HEK293 (cell line): ENCODE measurements at regions not wholly inside any gene's neighbourhood (a gene's known extent, or its start where the extent isn't known, plus 50 kb on each side); places are given as distances from the start of the nearest gene placed in this dataset.

Experiments
- CTCF ChIA-PET: fragments of 350-600 bp; formaldehyde crosslinking; extraction: SDS; loops from one replicate; lab custom pipeline; 2021; ENCODE audit warnings: antibody characterized with exemption; lab: Yijun Ruan, JAX
- POLR2A ChIA-PET: fragments of 300-600 bp; formaldehyde crosslinking; extraction: SDS; loops from one replicate; lab custom pipeline; 2020; ENCODE audit warnings: antibody characterized with exemption, inconsistent platforms; lab: Yijun Ruan, JAX
- H3K27ac ChIP-seq: fragments of 200-500 bp; sonication (Bioruptor generic); 2 replicates; pipeline ENCODE4 v1.5.1; 2014; ENCODE audit warnings: low read depth, low read length, control low read depth, inconsistent platforms; ENCODE audit errors: extremely low read depth
- H3K36me3 ChIP-seq, 2 experiments: fragments of 200-500 bp in 1 of 2; sonication (Bioruptor generic) in 1 of 2; 1 replicate in 1 of 2; 2 replicates in 1 of 2; pipeline ENCODE4 v1.5.1; 2014 to 2017; ENCODE audit warnings: inconsistent platforms in 2 of 2, low read length in 2 of 2; ENCODE audit not compliant: control insufficient read depth in 2 of 2, insufficient read depth in 1 of 2
- H3K4me1 ChIP-seq: fragments of 200-500 bp; sonication (Bioruptor generic); 2 replicates; pipeline ENCODE4 v1.5.1; 2014; ENCODE audit warnings: mild to moderate bottlenecking, low read length, inconsistent platforms; ENCODE audit not compliant: control insufficient read depth, insufficient read depth
- H3K4me3 ChIP-seq: 2 replicates; pipeline ENCODE4 v1.5.1; 2011; ENCODE audit warnings: low read depth, mild to moderate bottlenecking, control low read depth, low read length, moderate library complexity
- H3K9me3 ChIP-seq: fragments of 200-500 bp; sonication (Bioruptor generic); 2 replicates; pipeline ENCODE4 v1.5.1; 2014; ENCODE audit warnings: low read depth, low read length, inconsistent platforms; ENCODE audit not compliant: control insufficient read depth, insufficient read depth
- CTCF ChIP-seq: fragments of 450-650 bp; formaldehyde crosslinking; IDR thresholded peaks from 2 replicates; pipeline ENCODE4 v1.5.1; 2016; ENCODE audit warnings: missing biosample characterization, missing genetic modification characterization
- GFI1B ChIP-seq: fragments of 450-650 bp; formaldehyde crosslinking; IDR thresholded peaks from 2 replicates; pipeline ENCODE4 v1.5.1; 2016; ENCODE audit warnings: missing biosample characterization, missing genetic modification characterization
- GLI2 ChIP-seq: fragments of 450-650 bp; formaldehyde crosslinking; IDR thresholded peaks from 2 replicates; pipeline ENCODE4; 2017; ENCODE audit warnings: missing biosample characterization, missing genetic modification characterization, low read depth, borderline replicate concordance
- HOXC10 ChIP-seq: sonication (generic); formaldehyde crosslinking; IDR thresholded peaks from 2 replicates; pipeline ENCODE4 v1.8.1; 2023; ENCODE audit warnings: mild to moderate bottlenecking, missing genetic modification reagents
- KLF9 ChIP-seq: fragments of 450-650 bp; formaldehyde crosslinking; IDR thresholded peaks from 2 replicates; pipeline ENCODE4 v1.5.1; 2016; ENCODE audit warnings: missing biosample characterization, missing genetic modification characterization, low read depth
- SCRT2 ChIP-seq: fragments of 450-650 bp; formaldehyde crosslinking; IDR thresholded peaks from 2 replicates; pipeline ENCODE4 v1.5.1; 2016; ENCODE audit warnings: missing biosample characterization, missing genetic modification characterization
- SP2 ChIP-seq: fragments of 450-650 bp; formaldehyde crosslinking; IDR thresholded peaks from 2 replicates; pipeline ENCODE4 v1.5.1; 2016; ENCODE audit warnings: missing biosample characterization, missing genetic modification characterization
- SP7 ChIP-seq: fragments of 450-650 bp; formaldehyde crosslinking; IDR thresholded peaks from 2 replicates; pipeline ENCODE4 v1.5.1; 2016; ENCODE audit warnings: missing biosample characterization, missing genetic modification characterization
- ZFP37 ChIP-seq: fragments of 450-650 bp; formaldehyde crosslinking; IDR thresholded peaks from 2 replicates; pipeline ENCODE4 v1.5.1; 2016; ENCODE audit warnings: missing biosample characterization, missing genetic modification characterization
- ZFP41 ChIP-seq: fragments of 450-650 bp; formaldehyde crosslinking; IDR thresholded peaks from 2 replicates; pipeline ENCODE4 v1.5.1; 2016; ENCODE audit warnings: missing biosample characterization, missing genetic modification characterization, borderline replicate concordance
- ZNF16 ChIP-seq: fragments of 450-650 bp; formaldehyde crosslinking; IDR thresholded peaks from 2 replicates; pipeline ENCODE4 v1.5.1; 2016; ENCODE audit warnings: low read depth, missing biosample characterization, missing genetic modification characterization
- ZNF169 ChIP-seq: fragments of 450-650 bp; formaldehyde crosslinking; IDR thresholded peaks from 2 replicates; pipeline ENCODE4 v1.5.1; 2016; ENCODE audit warnings: missing biosample characterization, missing genetic modification characterization
- ZNF280C ChIP-seq: fragments of 450-650 bp; formaldehyde crosslinking; IDR thresholded peaks from 2 replicates; pipeline ENCODE4 v1.5.1; 2016; ENCODE audit warnings: missing biosample characterization, missing genetic modification characterization
- ZNF311 ChIP-seq: fragments of 450-650 bp; formaldehyde crosslinking; IDR thresholded peaks from 2 replicates; pipeline ENCODE4 v1.5.1; 2017; ENCODE audit warnings: missing biosample characterization, missing genetic modification characterization, borderline replicate concordance
- ZNF335 ChIP-seq: fragments of 450-650 bp; formaldehyde crosslinking; conservative IDR thresholded peaks from 2 replicates; pipeline ENCODE4 v1.5.1; 2016; ENCODE audit warnings: missing biosample characterization, missing genetic modification characterization
- ZNF624 ChIP-seq: fragments of 450-650 bp; formaldehyde crosslinking; IDR thresholded peaks from 2 replicates; pipeline ENCODE4 v1.5.1; 2017; ENCODE audit warnings: missing biosample characterization, missing genetic modification characterization
- ZNF654 ChIP-seq: fragments of 450-650 bp; formaldehyde crosslinking; IDR thresholded peaks from 2 replicates; pipeline ENCODE4 v1.5.1; 2016; ENCODE audit warnings: low read depth, missing biosample characterization, missing genetic modification characterization
- ZNF670 ChIP-seq: fragments of 450-650 bp; formaldehyde crosslinking; IDR thresholded peaks from 2 replicates; pipeline ENCODE4 v1.5.1; 2016; ENCODE audit warnings: missing biosample characterization, missing genetic modification characterization, low read depth
- ZNF701 ChIP-seq: fragments of 450-650 bp; formaldehyde crosslinking; IDR thresholded peaks from 2 replicates; pipeline ENCODE4 v1.5.1; 2016; ENCODE audit warnings: missing biosample characterization, missing genetic modification characterization
- ZNF76 ChIP-seq: fragments of 450-650 bp; formaldehyde crosslinking; IDR thresholded peaks from 2 replicates; pipeline ENCODE4; 2016; ENCODE audit warnings: low read depth, missing biosample characterization, missing genetic modification characterization, borderline replicate concordance
- ZNF777 ChIP-seq: fragments of 450-650 bp; formaldehyde crosslinking; IDR thresholded peaks from 2 replicates; pipeline ENCODE4 v1.5.1; 2017; ENCODE audit warnings: missing biosample characterization, missing genetic modification characterization, borderline replicate concordance
- ZNF792 ChIP-seq: fragments of 450-650 bp; formaldehyde crosslinking; IDR thresholded peaks from 2 replicates; pipeline ENCODE4 v1.5.1; 2016; ENCODE audit warnings: missing biosample characterization, missing genetic modification characterization
- ZNF830 ChIP-seq: fragments of 450-650 bp; IDR thresholded peaks from 2 replicates; pipeline ENCODE4 v1.5.0; 2018; ENCODE audit warnings: missing biosample characterization, missing genetic modification characterization, low read depth, mild to moderate bottlenecking, moderate library complexity
- ZNF843 ChIP-seq: fragments of 450-650 bp; formaldehyde crosslinking; IDR thresholded peaks from 2 replicates; pipeline ENCODE4 v1.5.1; 2016; ENCODE audit warnings: missing biosample characterization, missing genetic modification characterization
- ZSCAN23 ChIP-seq: fragments of 450-650 bp; formaldehyde crosslinking; IDR thresholded peaks from 2 replicates; pipeline ENCODE4 v1.5.1; 2016; ENCODE audit warnings: missing biosample characterization, missing genetic modification characterization
- TF ChIP-seq, protein P1 (sequence below): fragments of 450-650 bp; formaldehyde crosslinking; IDR thresholded peaks from 2 replicates; pipeline ENCODE4 v1.5.1; 2016; ENCODE audit warnings: missing biosample characterization, missing genetic modification characterization

- TF ChIP-seq CTCF (tag by site-specific recombination) (no peak), ZNF624 (tag by site-specific recombination) (no peak)
- TF ChIP-seq, all 188 proteins: peak for 0
Observed at GRCh38 chr5:161078793-161079192, 226.8 kb upstream of the ATP10B start (continued).

GRCh38 chr5:161077936-161078545 lies 226.0 kb upstream of the ATP10B start:
- H3K9me3 ChIP-seq, result no peaks in the 10 kb centered on the region
- H3K4me1 ChIP-seq, result no peaks in the 10 kb centered on the region
- no peak overlapping the region for H3K4me3 ChIP-seq
- TF ChIP-seq GLI2 (tag by site-specific recombination) (no peak), ZNF670 (no peak), ZNF843 (tag by site-specific recombination) (no peak), ZNF76 (tag by site-specific recombination) (no peak), ZFP41 (tag by site-specific recombination) (no peak), SP7 (tag by site-specific recombination) (no peak), ZNF830 (tag by site-specific recombination) (no peak)
- TF ChIP-seq, protein P1, sequence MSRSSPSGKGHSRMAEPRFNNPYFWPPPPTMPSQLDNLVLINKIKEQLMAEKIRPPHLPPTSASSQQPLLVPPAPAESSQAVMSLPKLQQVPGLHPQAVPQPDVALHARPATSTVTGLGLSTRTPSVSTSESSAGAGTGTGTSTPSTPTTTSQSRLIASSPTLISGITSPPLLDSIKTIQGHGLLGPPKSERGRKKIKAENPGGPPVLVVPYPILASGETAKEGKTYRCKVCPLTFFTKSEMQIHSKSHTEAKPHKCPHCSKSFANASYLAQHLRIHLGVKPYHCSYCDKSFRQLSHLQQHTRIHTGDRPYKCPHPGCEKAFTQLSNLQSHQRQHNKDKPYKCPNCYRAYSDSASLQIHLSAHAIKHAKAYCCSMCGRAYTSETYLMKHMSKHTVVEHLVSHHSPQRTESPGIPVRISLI (tag by site-specific recombination), result no peak
- no peaks in the 10 kb centered on the region for H3K36me3 ChIP-seq
- ChIA-PET CTCF (no interaction called here), POLR2A (no interaction called here)
- no peak overlapping the region for H3K27ac ChIP-seq

GRCh38 chr5:161077496-161077895 lies 225.5 kb upstream of the ATP10B start:
- no peaks in the 10 kb centered on the region for H3K4me1 ChIP-seq
- TF ChIP-seq ZNF335 (tag by site-specific recombination), result no peak
- ChIA-PET CTCF (no interaction called here), POLR2A (no interaction called here)
- no peak overlapping the region for H3K4me3 ChIP-seq
- no peak overlapping the region for H3K27ac ChIP-seq
- no peaks in the 10 kb centered on the region for H3K36me3 ChIP-seq
- no peaks in the 10 kb centered on the region for H3K9me3 ChIP-seq

DNA sequence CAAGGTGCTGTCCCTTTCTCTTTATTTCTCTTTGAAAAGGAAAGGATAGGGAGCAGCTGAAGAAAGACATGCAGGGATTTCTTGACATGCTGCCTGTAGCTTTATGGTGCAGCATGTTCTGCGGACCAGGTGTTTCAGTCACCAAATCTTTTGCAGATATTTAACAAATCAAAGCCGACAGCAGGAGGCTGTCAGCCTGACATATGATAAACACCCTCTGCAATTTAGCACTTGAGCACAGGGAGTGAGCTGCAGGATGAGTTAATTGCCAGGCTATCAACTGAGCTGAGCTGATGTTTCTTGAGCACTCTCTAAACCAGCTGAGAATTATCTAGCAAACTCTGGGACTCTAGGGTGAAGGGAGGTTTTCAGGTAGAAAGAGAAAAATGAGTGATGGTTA lies 212.8 kb upstream of the ATP10B start:
- no peak overlapping the region for H3K27ac ChIP-seq
- ChIA-PET CTCF (interaction anchor here (0.6 kb wide), 2 partner anchors 138 to 607 kb away, joined by 3 to 4 read pairs; no protein-coding TSS in a partner anchor), POLR2A (no interaction called here)

GRCh38 chr5:161064297-161064696 lies 212.3 kb upstream of the ATP10B start:
- H3K27ac ChIP-seq, result no peak overlapping the region
- no peaks in the 10 kb centered on the region for H3K9me3 ChIP-seq
- POLR2A ChIA-PET, result no interaction called here
- no peaks in the 10 kb centered on the region for H3K36me3 ChIP-seq
- H3K4me1 ChIP-seq, result no peaks in the 10 kb centered on the region
- CTCF ChIA-PET, result interaction anchor here (0.6 kb wide), 2 partner anchors 139 to 608 kb away, joined by 3 to 4 read pairs; no protein-coding TSS in a partner anchor
- H3K4me3 ChIP-seq, result no peak overlapping the region
- TF ChIP-seq KLF9 (tag by site-specific recombination) (no peak), ZFP37 (tag by site-specific recombination) (no peak), ZNF311 (tag by site-specific recombination) (no peak), HOXC10 (CRISPR knock-in tag) (no peak), SP2 (tag by site-specific recombination) (no peak), ZNF792 (no peak), ZNF169 (no peak), ZSCAN23 (tag by site-specific recombination) (no peak), ZNF280C (no peak), ZNF16 (tag by site-specific recombination) (no peak)

More for the DNA sequence above, 212.8 kb upstream of the ATP10B start:
- no peaks in the 10 kb centered on the region for H3K9me3 ChIP-seq
- no peak overlapping the region for H3K4me3 ChIP-seq
- TF ChIP-seq SCRT2 (tag by site-specific recombination), result no peak
- no peak for TF ChIP-seq ZNF777 (tag by site-specific recombination)
- TF ChIP-seq ZNF701, result no peak
- no peak for TF ChIP-seq ZNF654 (tag by site-specific recombination)
- TF ChIP-seq ZFP37 (tag by site-specific recombination), result no peak
- TF ChIP-seq GFI1B (tag by site-specific recombination), result no peak
- no peak for TF ChIP-seq ZSCAN23 (tag by site-specific recombination)
- TF ChIP-seq, all 188 proteins: peak for 0
- Histone ChIP-seq H3K36me3 (no peaks in the 10 kb centered on the region), H3K4me1 (no peaks in the 10 kb centered on the region)
